T-helper 2 cell treated with Interferon-gamma antibody and Interleukin-4, amounts not matched to agents 5 μg/mL and 100 μg/mL, for 36 hours (primary cell): ENCODE measurements at regions not wholly inside any gene's neighbourhood (a gene's known extent, or its start where the extent isn't known, plus 50 kb on each side); places are given as distances from the start of the nearest gene placed in this dataset.

Source experiments
- DNase-seq: peaks from one replicate; pipeline ENCODE4 v3.0.0; 2021; ENCODE audit warnings: low spot score
- H3K27ac Mint-ChIP-seq: one replicate; pipeline ENCODE4 v1.8.0; 2021; ENCODE audit warnings: mild to moderate bottlenecking, mixed read lengths
- H3K27me3 Mint-ChIP-seq: one replicate; pipeline ENCODE4 v1.8.0; 2021; ENCODE audit warnings: low read depth, mixed read lengths
- H3K36me3 Mint-ChIP-seq: one replicate; pipeline ENCODE4 v1.8.0; 2021; ENCODE audit warnings: low read depth, mixed read lengths
- H3K4me1 Mint-ChIP-seq: one replicate; pipeline ENCODE4 v1.8.0; 2021; ENCODE audit warnings: low read depth, mixed read lengths
- H3K4me3 Mint-ChIP-seq: one replicate; pipeline ENCODE4 v1.8.0; 2022; ENCODE audit warnings: mild to moderate bottlenecking, moderate library complexity, mixed read lengths
- H3K9me3 Mint-ChIP-seq: one replicate; pipeline ENCODE4 v1.8.0; 2021; ENCODE audit warnings: mixed read lengths

DNA sequence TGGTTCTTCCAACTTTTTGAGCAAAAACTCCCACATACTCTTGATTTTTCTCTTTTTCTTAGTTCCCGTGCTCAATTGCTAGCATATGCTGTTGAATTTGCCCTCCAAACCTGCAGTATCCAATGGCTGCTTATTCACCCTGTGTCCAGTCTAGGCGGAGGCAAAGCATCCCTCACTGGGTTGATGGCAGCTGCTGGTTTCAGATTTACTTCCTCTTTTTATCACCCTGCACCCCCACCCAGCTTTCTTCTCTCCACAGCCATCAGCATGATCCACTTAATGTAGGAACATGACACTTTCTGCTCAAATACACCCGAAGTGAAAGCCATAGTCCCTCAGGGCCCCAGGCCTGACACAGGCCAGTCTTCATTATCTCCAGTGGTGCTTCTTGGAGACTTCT, 87.6 kb upstream of the ADARB2 start:
- Mint-ChIP-seq H3K36me3 (no peaks in the 10 kb centered on the region), H3K9me3 (peaks cover 11% of the 10 kb centered on the region), H3K4me1 (no peaks in the 10 kb centered on the region), H3K27ac (no peak overlapping the region), H3K4me3 (no peak overlapping the region), H3K27me3 (no peaks in the 10 kb centered on the region)
- no peak for DNase-seq

- Mint-ChIP-seq H3K4me3 (no peak overlapping the region), H3K36me3 (no peaks in the 10 kb centered on the region), H3K4me1 (no peaks in the 10 kb centered on the region), H3K27me3 (no peaks in the 10 kb centered on the region), H3K27ac (no peak overlapping the region), H3K9me3 (peaks cover 5% of the 10 kb centered on the region)
- DNase-seq: no peak
These were observed 77.2 kb upstream of the ADARB2 start for GRCh38 chr10:1814556-1814955.

- H3K9me3 Mint-ChIP-seq: no peaks in the 10 kb centered on the region
- no peak for DNase-seq
- no peaks in the 10 kb centered on the region for H3K27me3 Mint-ChIP-seq
- no peak overlapping the region for H3K4me3 Mint-ChIP-seq
- no peaks in the 10 kb centered on the region for H3K36me3 Mint-ChIP-seq
- no peaks in the 10 kb centered on the region for H3K4me1 Mint-ChIP-seq
- H3K27ac Mint-ChIP-seq: no peak overlapping the region
These were observed 71.9 kb upstream of the ADARB2 start for GRCh38 chr10:1809139-1809741.

DNA sequence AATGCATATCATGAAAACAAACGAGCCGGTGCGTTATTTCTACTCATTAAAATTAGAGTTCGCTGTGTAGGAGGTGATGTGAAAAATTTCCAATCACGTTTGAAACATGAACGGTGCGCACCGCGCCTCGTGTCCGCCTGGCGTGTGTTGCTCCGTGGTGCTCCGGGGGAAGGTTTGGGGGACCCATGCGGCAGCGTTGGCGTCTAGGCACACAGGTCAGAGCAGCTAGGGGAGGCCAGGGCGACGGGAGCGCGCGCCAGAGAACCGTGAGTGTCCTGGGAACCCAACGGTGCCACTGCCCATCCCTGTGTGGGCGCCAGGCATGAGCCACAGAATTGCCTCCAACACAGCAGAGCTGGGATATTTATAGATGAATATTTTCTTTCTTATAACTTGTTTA, 70.6 kb upstream of the ADARB2 start:
- no peaks in the 10 kb centered on the region for H3K36me3 Mint-ChIP-seq
- DNase-seq: no peak
- H3K9me3 Mint-ChIP-seq: no peaks in the 10 kb centered on the region
- H3K27ac Mint-ChIP-seq: no peak overlapping the region
- H3K27me3 Mint-ChIP-seq: no peaks in the 10 kb centered on the region
- no peaks in the 10 kb centered on the region for H3K4me1 Mint-ChIP-seq
- no peak overlapping the region for H3K4me3 Mint-ChIP-seq

DNA sequence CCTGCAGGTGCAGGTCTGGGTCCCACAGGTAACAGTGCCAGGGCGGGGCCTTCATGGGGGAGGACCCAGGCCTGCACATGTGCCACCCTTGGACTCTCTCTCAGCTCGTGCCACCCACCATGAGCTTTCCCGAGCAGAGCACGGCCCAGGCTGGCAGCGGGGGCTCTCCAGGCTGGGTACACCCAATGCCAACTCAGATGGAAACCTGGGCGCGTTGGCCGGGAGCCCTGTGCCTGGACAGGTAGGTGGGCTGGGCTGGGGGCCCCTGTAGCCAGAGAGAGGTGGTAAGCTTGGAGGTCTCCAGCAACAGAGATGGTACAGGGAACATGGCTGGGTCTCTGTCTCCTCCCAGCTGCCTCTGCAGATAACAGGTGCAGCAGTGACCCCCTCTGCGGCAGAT, 69.9 kb upstream of the ADARB2 start:
- Mint-ChIP-seq H3K36me3 (no peaks in the 10 kb centered on the region), H3K9me3 (no peaks in the 10 kb centered on the region), H3K4me3 (no peak overlapping the region), H3K4me1 (peaks cover 5% of the 10 kb centered on the region), H3K27me3 (no peaks in the 10 kb centered on the region), H3K27ac (no peak overlapping the region)
- DNase-seq: no peak

DNA sequence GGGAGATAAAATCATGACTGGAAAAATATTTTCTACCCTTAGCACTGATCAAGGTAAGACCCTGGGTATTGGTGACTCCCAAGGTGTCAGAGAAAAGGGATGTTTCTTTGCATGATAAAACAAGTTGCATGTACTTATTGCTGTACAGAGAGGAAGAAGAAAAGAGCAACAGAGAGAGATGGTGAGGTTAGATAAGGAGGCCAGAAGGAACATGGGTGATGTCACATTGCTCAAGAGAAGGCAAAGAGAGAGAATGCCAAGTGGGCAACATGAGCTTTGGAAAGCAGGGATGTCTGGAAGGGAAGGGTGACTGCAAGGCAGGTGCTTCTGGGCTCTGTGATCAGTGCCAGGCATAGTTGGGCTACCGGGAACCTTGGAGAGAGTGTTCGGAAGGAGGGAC, 65.1 kb upstream of the ADARB2 start:
- Mint-ChIP-seq H3K27me3 (no peaks in the 10 kb centered on the region), H3K27ac (no peak overlapping the region), H3K4me3 (no peak overlapping the region), H3K4me1 (peaks cover 5% of the 10 kb centered on the region), H3K36me3 (no peaks in the 10 kb centered on the region), H3K9me3 (peaks cover 3% of the 10 kb centered on the region)
- DNase-seq: no peak

DNA sequence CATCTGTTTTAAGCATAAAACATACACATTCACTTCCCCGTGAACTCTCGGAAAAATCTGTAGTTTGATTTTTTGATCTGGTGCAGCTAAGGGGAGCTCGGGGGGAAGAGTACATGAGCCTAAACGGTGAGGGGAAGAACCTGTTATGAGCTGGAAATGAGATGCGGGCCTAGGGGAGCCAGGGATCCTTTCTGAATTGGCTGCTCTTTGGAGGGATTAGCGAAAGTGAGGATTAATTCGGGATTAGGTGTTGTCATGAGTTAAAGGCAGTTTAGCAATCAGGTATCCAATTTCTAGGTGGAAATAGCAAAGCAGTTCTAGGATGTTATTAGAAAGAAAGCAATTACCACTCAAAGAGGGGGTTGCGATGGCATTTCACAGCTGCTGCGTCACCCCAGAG, 51.1 kb upstream of the ADARB2 start:
- Mint-ChIP-seq H3K4me1 (no peaks in the 10 kb centered on the region), H3K36me3 (no peaks in the 10 kb centered on the region), H3K27me3 (no peaks in the 10 kb centered on the region), H3K9me3 (no peaks in the 10 kb centered on the region), H3K27ac (no peak overlapping the region), H3K4me3 (no peak overlapping the region)
- no peak for DNase-seq
